ENCODE measurements at regions not wholly inside any gene's neighbourhood (a gene's known extent, or its start where the extent isn't known, plus 50 kb on each side); places are given as distances from the start of the nearest gene placed in this dataset.

DNA sequence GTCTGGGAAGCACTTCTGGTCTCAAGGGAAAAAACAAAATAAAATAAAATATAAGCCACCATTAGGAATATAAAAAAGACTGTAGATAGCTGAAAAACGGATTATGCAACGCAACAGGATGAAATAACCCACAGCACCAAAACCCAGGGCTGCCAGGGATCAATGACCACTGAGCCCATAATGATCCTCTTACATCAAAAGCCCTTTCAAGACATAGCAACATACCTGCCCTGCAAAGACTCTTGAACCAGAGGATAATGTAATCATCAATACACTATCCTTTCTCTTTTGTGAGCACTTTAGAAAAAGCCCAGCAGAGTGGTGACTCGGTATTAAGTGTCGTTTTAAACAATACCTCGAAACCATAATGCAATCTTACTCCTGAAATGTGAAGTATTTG lies 235.0 kb upstream of the SOX21 start:
- no peak overlapping the region for H3K27ac ChIP-seq
- DNase-seq (ENCODE audit: extremely low spot score in 2 of 2): no peak
- H3K36me3 ChIP-seq: no peaks in the 10 kb centered on the region
- no peak overlapping the region for H3K4me3 ChIP-seq
- TF ChIP-seq POLR2A (IDR thresholded peaks at IDR 0.05): no peak
- no peak for TF ChIP-seq POLR2AphosphoS5 (IDR thresholded peaks at IDR 0.05; ENCODE audit: insufficient read depth in 1 of 2, low read depth in 1 of 2)
- TF ChIP-seq, protein P1, sequence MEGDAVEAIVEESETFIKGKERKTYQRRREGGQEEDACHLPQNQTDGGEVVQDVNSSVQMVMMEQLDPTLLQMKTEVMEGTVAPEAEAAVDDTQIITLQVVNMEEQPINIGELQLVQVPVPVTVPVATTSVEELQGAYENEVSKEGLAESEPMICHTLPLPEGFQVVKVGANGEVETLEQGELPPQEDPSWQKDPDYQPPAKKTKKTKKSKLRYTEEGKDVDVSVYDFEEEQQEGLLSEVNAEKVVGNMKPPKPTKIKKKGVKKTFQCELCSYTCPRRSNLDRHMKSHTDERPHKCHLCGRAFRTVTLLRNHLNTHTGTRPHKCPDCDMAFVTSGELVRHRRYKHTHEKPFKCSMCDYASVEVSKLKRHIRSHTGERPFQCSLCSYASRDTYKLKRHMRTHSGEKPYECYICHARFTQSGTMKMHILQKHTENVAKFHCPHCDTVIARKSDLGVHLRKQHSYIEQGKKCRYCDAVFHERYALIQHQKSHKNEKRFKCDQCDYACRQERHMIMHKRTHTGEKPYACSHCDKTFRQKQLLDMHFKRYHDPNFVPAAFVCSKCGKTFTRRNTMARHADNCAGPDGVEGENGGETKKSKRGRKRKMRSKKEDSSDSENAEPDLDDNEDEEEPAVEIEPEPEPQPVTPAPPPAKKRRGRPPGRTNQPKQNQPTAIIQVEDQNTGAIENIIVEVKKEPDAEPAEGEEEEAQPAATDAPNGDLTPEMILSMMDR (IDR thresholded peaks at IDR 0.05): no peak
- H3K4me1 ChIP-seq: no peaks in the 10 kb centered on the region
- intact Hi-C loops (cut with DNase I): no loop called here
- no peaks in the 10 kb centered on the region for H3K9me3 ChIP-seq
- H3K27me3 ChIP-seq: no peaks in the 10 kb centered on the region

DNA sequence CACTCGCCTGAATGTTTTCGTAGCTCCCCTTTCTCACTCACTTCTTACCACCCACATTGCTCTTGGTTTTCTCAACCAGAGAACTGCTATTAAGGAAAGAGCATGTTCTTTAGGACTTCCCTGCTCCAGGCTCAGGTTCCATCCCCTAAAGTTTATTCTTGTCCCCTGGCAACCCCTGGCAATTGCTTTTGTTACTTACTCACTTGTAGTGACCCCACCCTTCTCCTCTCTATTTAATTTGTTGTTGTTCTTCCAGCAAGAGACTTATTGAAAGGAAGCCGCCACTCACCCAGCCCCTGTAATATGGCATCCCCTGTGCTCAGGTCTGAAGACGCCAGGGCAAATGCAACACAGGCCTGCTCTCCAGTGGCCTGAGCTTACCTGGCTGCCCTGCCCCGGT lies 233.7 kb upstream of the SOX21 start:
- no peaks in the 10 kb centered on the region for H3K27me3 ChIP-seq
- H3K4me1 ChIP-seq: no peaks in the 10 kb centered on the region
- H3K4me3 ChIP-seq: no peak overlapping the region
- no peaks in the 10 kb centered on the region for H3K9me3 ChIP-seq
- no peak overlapping the region for H3K27ac ChIP-seq
- TF ChIP-seq POLR2AphosphoS5 (IDR thresholded peaks at IDR 0.05; ENCODE audit: insufficient read depth in 1 of 2, low read depth in 1 of 2) (no peak), POLR2A (IDR thresholded peaks at IDR 0.05) (no peak)
- TF ChIP-seq, protein P1 (IDR thresholded peaks at IDR 0.05): no peak
- DNase-seq (ENCODE audit: extremely low spot score in 2 of 2): no peak
- no peaks in the 10 kb centered on the region for H3K36me3 ChIP-seq
- intact Hi-C loops (cut with DNase I): no loop called here

- H3K4me1 ChIP-seq: no peaks in the 10 kb centered on the region
- H3K36me3 ChIP-seq: no peaks in the 10 kb centered on the region
- no peak overlapping the region for H3K4me3 ChIP-seq
- DNase-seq (ENCODE audit: extremely low spot score in 2 of 2): no peak
- no peaks in the 10 kb centered on the region for H3K27me3 ChIP-seq
- H3K9me3 ChIP-seq: no peaks in the 10 kb centered on the region
- no peak overlapping the region for H3K27ac ChIP-seq
- intact Hi-C loops (cut with DNase I): no loop called here
- TF ChIP-seq POLR2AphosphoS5 (IDR thresholded peaks at IDR 0.05; ENCODE audit: insufficient read depth in 1 of 2, low read depth in 1 of 2) (no peak), POLR2A (IDR thresholded peaks at IDR 0.05) (no peak)
- TF ChIP-seq, protein P1 (IDR thresholded peaks at IDR 0.05): no peak
These were observed 225.8 kb upstream of the SOX21 start for GRCh38 chr13:94938124-94938523.

DNA sequence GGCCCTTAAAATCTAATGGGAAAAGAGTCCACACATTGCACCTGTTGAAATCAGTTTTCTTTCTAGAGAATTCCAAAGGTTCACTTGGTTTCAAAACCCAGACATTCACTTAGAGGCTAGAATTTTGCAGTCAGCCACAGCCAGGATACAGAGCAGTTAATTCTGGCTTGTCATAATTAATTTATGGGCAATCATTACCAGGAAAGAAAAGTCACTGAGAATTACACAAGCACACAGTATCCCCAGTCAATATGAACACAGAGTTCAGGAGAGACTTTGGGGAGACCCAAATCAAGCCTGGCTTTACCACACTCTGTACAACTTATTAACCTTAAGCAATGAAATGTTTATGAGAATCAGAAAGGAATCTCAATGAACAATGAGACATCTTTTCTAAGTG lies 224.3 kb upstream of the SOX21 start:
- no peak for DNase-seq (ENCODE audit: extremely low spot score in 2 of 2)
- intact Hi-C loops (cut with DNase I): no loop called here
- Histone ChIP-seq H3K4me1 (no peaks in the 10 kb centered on the region), H3K27ac (no peak overlapping the region), H3K9me3 (no peaks in the 10 kb centered on the region), H3K36me3 (no peaks in the 10 kb centered on the region), H3K27me3 (no peaks in the 10 kb centered on the region), H3K4me3 (no peak overlapping the region)
- TF ChIP-seq, protein P1 (IDR thresholded peaks at IDR 0.05): no peak
- TF ChIP-seq POLR2A (IDR thresholded peaks at IDR 0.05) (no peak), POLR2AphosphoS5 (IDR thresholded peaks at IDR 0.05; ENCODE audit: insufficient read depth in 1 of 2, low read depth in 1 of 2) (no peak)

DNA sequence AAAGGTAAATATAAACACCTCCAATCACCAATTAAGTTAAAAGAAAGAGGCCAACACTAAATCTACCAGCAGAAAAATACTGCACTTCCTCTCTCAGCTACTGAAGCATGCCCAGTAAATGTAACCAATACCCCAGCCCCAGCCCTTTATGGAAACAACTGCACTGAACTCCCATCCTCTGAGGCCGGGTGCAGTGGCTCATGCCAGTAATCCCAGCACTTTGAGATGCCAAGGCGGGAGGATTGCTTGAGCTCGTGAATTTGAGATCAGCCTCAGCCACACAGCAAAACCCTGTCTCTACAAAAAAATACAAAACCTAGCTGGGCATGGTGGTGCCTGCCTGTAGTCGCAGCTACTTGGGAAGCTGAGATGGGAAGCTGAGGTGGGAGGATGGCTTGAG lies 221.6 kb upstream of the SOX21 start:
- H3K4me3 ChIP-seq: no peak overlapping the region
- no peaks in the 10 kb centered on the region for H3K4me1 ChIP-seq
- H3K27me3 ChIP-seq: no peaks in the 10 kb centered on the region
- H3K36me3 ChIP-seq: no peaks in the 10 kb centered on the region
- H3K9me3 ChIP-seq: no peaks in the 10 kb centered on the region
- no peak for DNase-seq (ENCODE audit: extremely low spot score in 2 of 2)
- TF ChIP-seq, protein P1 (IDR thresholded peaks at IDR 0.05): no peak
- intact Hi-C loops (cut with DNase I): no loop called here
- H3K27ac ChIP-seq: no peak overlapping the region
